ENCODE measurements at regions not wholly inside any gene's neighbourhood (a gene's known extent, or its start where the extent isn't known, plus 50 kb on each side); places are given as distances from the start of the nearest gene placed in this dataset.
A peak's percentile ranks its signal among the peaks of the same experiment; 100 is the strongest.
"Not testable (repeated sequence)": the region's sequence is repeated elsewhere in the genome, so short reads cannot be mapped to it uniquely, and the experiment has no call there.

- DNase-seq; intact Hi-C loops (cut with DNase I, micrococcal nuclease); H3K4me3 ChIP-seq: not testable (repeated sequence)
Observed at GRCh38 chr15:20307137-20307536, 234.5 kb downstream of the GOLGA6L6 start.

GRCh38 chr15:20306497-20307106 lies 235.0 kb downstream of the GOLGA6L6 start:
- ATAC-seq; H3K4me3 ChIP-seq; DNase-seq; intact Hi-C loops (cut with DNase I, micrococcal nuclease); H3K4me1 ChIP-seq (ENCODE audit: low read depth); H3K36me3 ChIP-seq (ENCODE audit: low read depth): not testable (repeated sequence)
- peaks cover 83% of the 10 kb centered on the region for H3K9me3 ChIP-seq

More at GRCh38 chr15:20307137-20307536, 234.5 kb downstream of the GOLGA6L6 start:
- not testable (repeated sequence) for H3K36me3 ChIP-seq (ENCODE audit: low read depth); H3K4me1 ChIP-seq (ENCODE audit: low read depth); ATAC-seq
- peaks cover 77% of the 10 kb centered on the region for H3K9me3 ChIP-seq

- H3K4me3 ChIP-seq; H3K4me1 ChIP-seq (ENCODE audit: low read depth); ATAC-seq; H3K36me3 ChIP-seq (ENCODE audit: low read depth); DNase-seq; intact Hi-C loops (cut with DNase I, micrococcal nuclease): not testable (repeated sequence)
- peaks cover 84% of the 10 kb centered on the region for H3K9me3 ChIP-seq
Observed at GRCh38 chr15:20305912-20306311, 235.7 kb downstream of the GOLGA6L6 start.

GRCh38 chr15:20305015-20305465 lies 236.6 kb downstream of the GOLGA6L6 start:
- H3K4me1 ChIP-seq (ENCODE audit: low read depth); H3K36me3 ChIP-seq (ENCODE audit: low read depth); intact Hi-C loops (cut with DNase I, micrococcal nuclease); H3K4me3 ChIP-seq; ATAC-seq; DNase-seq: not testable (repeated sequence)
- H3K9me3 ChIP-seq, result peaks cover 84% of the 10 kb centered on the region

GRCh38 chr15:20304282-20305014 lies 237.2 kb downstream of the GOLGA6L6 start:
- ATAC-seq; H3K4me3 ChIP-seq; DNase-seq; intact Hi-C loops (cut with DNase I, micrococcal nuclease); H3K36me3 ChIP-seq (ENCODE audit: low read depth); H3K4me1 ChIP-seq (ENCODE audit: low read depth): not testable (repeated sequence)
- peaks cover 81% of the 10 kb centered on the region for H3K9me3 ChIP-seq

GRCh38 chr15:20303248-20304171 lies 238.1 kb downstream of the GOLGA6L6 start:
- H3K9me3 ChIP-seq, result peaks cover 77% of the 10 kb centered on the region
- intact Hi-C loops (cut with DNase I, micrococcal nuclease); ATAC-seq; DNase-seq; H3K36me3 ChIP-seq (ENCODE audit: low read depth); H3K4me1 ChIP-seq (ENCODE audit: low read depth); H3K4me3 ChIP-seq: not testable (repeated sequence)

- ATAC-seq; H3K4me3 ChIP-seq; H3K4me1 ChIP-seq (ENCODE audit: low read depth); DNase-seq; intact Hi-C loops (cut with DNase I, micrococcal nuclease); H3K36me3 ChIP-seq (ENCODE audit: low read depth): not testable (repeated sequence)
- peaks cover 73% of the 10 kb centered on the region for H3K9me3 ChIP-seq
Observed at GRCh38 chr15:20302141-20303069, 239.2 kb downstream of the GOLGA6L6 start.

GRCh38 chr15:20301471-20302081 lies 240.0 kb downstream of the GOLGA6L6 start:
- DNase-seq; H3K4me3 ChIP-seq; intact Hi-C loops (cut with DNase I, micrococcal nuclease); H3K4me1 ChIP-seq (ENCODE audit: low read depth); ATAC-seq; H3K36me3 ChIP-seq (ENCODE audit: low read depth): not testable (repeated sequence)
- peaks cover 73% of the 10 kb centered on the region for H3K9me3 ChIP-seq

GRCh38 chr15:20301041-20301390 lies 240.6 kb downstream of the GOLGA6L6 start:
- peaks cover 73% of the 10 kb centered on the region for H3K9me3 ChIP-seq
- H3K4me3 ChIP-seq; H3K4me1 ChIP-seq (ENCODE audit: low read depth); ATAC-seq; H3K36me3 ChIP-seq (ENCODE audit: low read depth); intact Hi-C loops (cut with DNase I, micrococcal nuclease); DNase-seq: not testable (repeated sequence)

GRCh38 chr15:20300351-20301040 lies 241.1 kb downstream of the GOLGA6L6 start:
- H3K4me3 ChIP-seq; H3K4me1 ChIP-seq (ENCODE audit: low read depth); H3K36me3 ChIP-seq (ENCODE audit: low read depth); ATAC-seq; DNase-seq; intact Hi-C loops (cut with DNase I, micrococcal nuclease): not testable (repeated sequence)
- peaks cover 72% of the 10 kb centered on the region for H3K9me3 ChIP-seq

GRCh38 chr15:20297603-20298123 lies 243.9 kb downstream of the GOLGA6L6 start:
- H3K4me1 ChIP-seq (ENCODE audit: low read depth); H3K36me3 ChIP-seq (ENCODE audit: low read depth); H3K4me3 ChIP-seq; DNase-seq; intact Hi-C loops (cut with DNase I, micrococcal nuclease); ATAC-seq: not testable (repeated sequence)
- peaks cover 73% of the 10 kb centered on the region for H3K9me3 ChIP-seq

- ATAC-seq; H3K36me3 ChIP-seq (ENCODE audit: low read depth); intact Hi-C loops (cut with DNase I, micrococcal nuclease); H3K4me3 ChIP-seq; H3K4me1 ChIP-seq (ENCODE audit: low read depth): not testable (repeated sequence)
- DNase-seq, result peak in 1 of 3 donors; percentile 30
- H3K9me3 ChIP-seq, result peaks cover 73% of the 10 kb centered on the region
Observed at GRCh38 chr15:20296261-20296660, 245.3 kb downstream of the GOLGA6L6 start.
